Adrenal gland (tissue), 5 donors: ENCODE measurements at regions not wholly inside any gene's neighbourhood (a gene's known extent, or its start where the extent isn't known, plus 50 kb on each side); places are given as distances from the start of the nearest gene placed in this dataset.

Experiments used
- POLR2A ChIP-seq, 2 donors: fragments of 450-650 bp; IDR thresholded peaks; one replicate each; pipeline ENCODE4 v1.6.1; 2017; ENCODE audit warnings: antibody characterized with exemption in 2 of 2, mild to moderate bottlenecking in 2 of 2, moderate library complexity in 1 of 2
- TF ChIP-seq, protein P1 (sequence below), 6 experiments: fragments of 450-650 bp in 4 of 6; fragments of 200-600 bp in 2 of 6; sonication (generic) in 1 of 6; IDR thresholded peaks; 1 replicate in 5 of 6; 2 replicates in 1 of 6; pipeline versions ENCODE4 v1.5.1 to v1.8.0; 2016 to 2021; ENCODE audit warnings: antibody characterized with exemption in 6 of 6, mild to moderate bottlenecking in 2 of 6, moderate library complexity in 1 of 6
- donor health status: DM: no; HTN: no; CAD: no.

- TF ChIP-seq, protein P1, sequence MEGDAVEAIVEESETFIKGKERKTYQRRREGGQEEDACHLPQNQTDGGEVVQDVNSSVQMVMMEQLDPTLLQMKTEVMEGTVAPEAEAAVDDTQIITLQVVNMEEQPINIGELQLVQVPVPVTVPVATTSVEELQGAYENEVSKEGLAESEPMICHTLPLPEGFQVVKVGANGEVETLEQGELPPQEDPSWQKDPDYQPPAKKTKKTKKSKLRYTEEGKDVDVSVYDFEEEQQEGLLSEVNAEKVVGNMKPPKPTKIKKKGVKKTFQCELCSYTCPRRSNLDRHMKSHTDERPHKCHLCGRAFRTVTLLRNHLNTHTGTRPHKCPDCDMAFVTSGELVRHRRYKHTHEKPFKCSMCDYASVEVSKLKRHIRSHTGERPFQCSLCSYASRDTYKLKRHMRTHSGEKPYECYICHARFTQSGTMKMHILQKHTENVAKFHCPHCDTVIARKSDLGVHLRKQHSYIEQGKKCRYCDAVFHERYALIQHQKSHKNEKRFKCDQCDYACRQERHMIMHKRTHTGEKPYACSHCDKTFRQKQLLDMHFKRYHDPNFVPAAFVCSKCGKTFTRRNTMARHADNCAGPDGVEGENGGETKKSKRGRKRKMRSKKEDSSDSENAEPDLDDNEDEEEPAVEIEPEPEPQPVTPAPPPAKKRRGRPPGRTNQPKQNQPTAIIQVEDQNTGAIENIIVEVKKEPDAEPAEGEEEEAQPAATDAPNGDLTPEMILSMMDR (IDR thresholded peaks at IDR 0.05) = no peak
- TF ChIP-seq POLR2A (IDR thresholded peaks at IDR 0.05) = no peak
Measured at GRCh38 chr5:66410122-66410521, 186.1 kb upstream of the MAST4 start.
